H1 (cell line): ENCODE measurements at regions not wholly inside any gene's neighbourhood (a gene's known extent, or its start where the extent isn't known, plus 50 kb on each side); places are given as distances from the start of the nearest gene placed in this dataset.

ENCODE experiments used
- RAD21 ChIP-seq, 2 experiments: IDR thresholded peaks in 1 of 2; conservative IDR thresholded peaks in 1 of 2; 2 replicates each; pipeline ENCODE4 v1.6.1; 2011; ENCODE audit warnings: low read depth in 2 of 2, low read length in 2 of 2, improper control_type of control experiment in 1 of 2, inconsistent platforms in 1 of 2, mild to moderate bottlenecking in 1 of 2, moderate library complexity in 1 of 2

DNA sequence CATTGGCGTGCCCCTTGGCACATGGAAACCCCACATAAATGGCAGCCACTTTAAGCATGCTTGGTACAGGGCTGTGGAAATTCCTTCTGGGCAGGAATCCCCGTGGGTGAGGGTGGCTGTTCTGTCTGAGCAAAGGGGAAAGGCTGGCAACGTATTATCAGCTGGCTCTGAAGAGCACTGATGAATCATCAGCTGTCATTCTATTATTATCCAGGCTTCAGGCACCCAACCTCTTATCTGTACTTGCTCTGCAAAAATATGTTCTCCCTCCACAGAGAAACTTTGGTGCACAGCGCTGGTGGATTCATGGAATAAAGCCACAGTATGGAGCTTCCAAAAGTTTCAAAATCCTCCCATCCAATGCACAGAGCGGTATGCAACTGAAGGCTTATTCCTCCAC, 167.1 kb downstream of the TBX5 start (continued):
- no peak for TF ChIP-seq RAD21 (IDR thresholded peaks at IDR 0.05 in 1 of 2, conservative IDR thresholded peaks at IDR 0.05 in 1 of 2; ENCODE audit: low read depth in 2 of 2, low read length in 2 of 2)
- TF ChIP-seq, all 59 proteins: peak for 0
